ENCODE measurements at regions not wholly inside any gene's neighbourhood (a gene's known extent, or its start where the extent isn't known, plus 50 kb on each side); places are given as distances from the start of the nearest gene placed in this dataset.

DNA sequence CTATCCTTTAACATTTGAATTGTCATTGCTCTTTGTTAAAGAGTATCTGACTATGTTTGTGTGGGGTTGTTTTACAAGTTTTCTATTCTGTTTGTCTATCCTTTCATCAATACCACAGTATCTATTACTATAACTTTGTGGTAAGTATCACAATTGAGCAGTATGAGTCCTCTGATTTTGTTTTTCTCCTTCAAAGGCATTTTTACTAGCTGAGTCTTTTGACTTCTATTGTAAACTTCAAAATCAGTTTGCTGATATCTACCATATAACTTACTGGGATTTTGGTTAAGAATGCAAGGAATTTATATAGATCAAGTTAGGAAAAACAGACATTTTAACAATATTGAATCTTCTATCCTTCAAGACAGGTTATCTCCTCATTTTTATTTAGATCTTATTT lies 789.8 kb upstream of the PTPRD start:
- no peak for DNase-seq
- H3K9me3 ChIP-seq: no peaks in the 10 kb centered on the region
- intact Hi-C loops (cut with DNase I; ENCODE audit: low total_unique reads): no loop called here

DNA sequence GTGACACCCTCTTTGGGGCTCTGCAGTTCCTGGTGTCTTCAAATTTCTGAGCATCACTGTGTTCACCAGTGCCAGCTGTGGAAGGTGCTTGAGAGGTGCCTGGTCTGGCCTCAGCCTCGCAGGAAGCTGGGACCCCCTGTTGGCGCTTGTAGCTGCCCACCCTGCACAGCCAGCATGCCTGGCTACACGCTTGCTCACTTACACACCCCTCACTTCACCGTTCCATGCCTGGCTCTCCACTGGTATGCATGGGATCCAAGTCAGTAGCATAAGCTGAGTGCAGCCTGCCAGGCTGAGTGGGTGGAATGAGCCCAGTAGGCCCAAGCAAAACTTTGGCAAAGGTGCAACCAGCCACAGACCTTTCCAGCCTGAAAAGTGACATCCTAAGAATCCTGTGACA lies 801.4 kb upstream of the PTPRD start:
- DNase-seq: no peak
- H3K27me3 ChIP-seq: no peaks in the 10 kb centered on the region
- TF ChIP-seq, protein P1, sequence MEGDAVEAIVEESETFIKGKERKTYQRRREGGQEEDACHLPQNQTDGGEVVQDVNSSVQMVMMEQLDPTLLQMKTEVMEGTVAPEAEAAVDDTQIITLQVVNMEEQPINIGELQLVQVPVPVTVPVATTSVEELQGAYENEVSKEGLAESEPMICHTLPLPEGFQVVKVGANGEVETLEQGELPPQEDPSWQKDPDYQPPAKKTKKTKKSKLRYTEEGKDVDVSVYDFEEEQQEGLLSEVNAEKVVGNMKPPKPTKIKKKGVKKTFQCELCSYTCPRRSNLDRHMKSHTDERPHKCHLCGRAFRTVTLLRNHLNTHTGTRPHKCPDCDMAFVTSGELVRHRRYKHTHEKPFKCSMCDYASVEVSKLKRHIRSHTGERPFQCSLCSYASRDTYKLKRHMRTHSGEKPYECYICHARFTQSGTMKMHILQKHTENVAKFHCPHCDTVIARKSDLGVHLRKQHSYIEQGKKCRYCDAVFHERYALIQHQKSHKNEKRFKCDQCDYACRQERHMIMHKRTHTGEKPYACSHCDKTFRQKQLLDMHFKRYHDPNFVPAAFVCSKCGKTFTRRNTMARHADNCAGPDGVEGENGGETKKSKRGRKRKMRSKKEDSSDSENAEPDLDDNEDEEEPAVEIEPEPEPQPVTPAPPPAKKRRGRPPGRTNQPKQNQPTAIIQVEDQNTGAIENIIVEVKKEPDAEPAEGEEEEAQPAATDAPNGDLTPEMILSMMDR (IDR thresholded peaks at IDR 0.05): no peak
- TF ChIP-seq POLR2A (IDR thresholded peaks at IDR 0.05): no peak
- H3K4me3 ChIP-seq: no peak overlapping the region
- 94 to 98% methylated on average over 4 of the region's 4 CpGs for WGBS, 2 donors
- intact Hi-C loops (cut with DNase I; ENCODE audit: low total_unique reads): no loop called here
- no peaks in the 10 kb centered on the region for H3K4me1 ChIP-seq
- no peak overlapping the region for H3K27ac ChIP-seq
- H3K9me3 ChIP-seq: no peaks in the 10 kb centered on the region
- no peaks in the 10 kb centered on the region for H3K36me3 ChIP-seq (ENCODE audit: low read depth, missing control alignments)

More for the DNA sequence above, 789.8 kb upstream of the PTPRD start:
- Histone ChIP-seq H3K27me3 (no peaks in the 10 kb centered on the region), H3K4me1 (no peaks in the 10 kb centered on the region), H3K36me3 (ENCODE audit: low read depth, missing control alignments) (no peaks in the 10 kb centered on the region), H3K4me3 (no peak overlapping the region), H3K27ac (no peak overlapping the region)
- TF ChIP-seq, protein P1 (IDR thresholded peaks at IDR 0.05): no peak
- TF ChIP-seq POLR2A (IDR thresholded peaks at IDR 0.05): no peak

- no peak overlapping the region for H3K27ac ChIP-seq
- no peaks in the 10 kb centered on the region for H3K9me3 ChIP-seq
- no peaks in the 10 kb centered on the region for H3K4me1 ChIP-seq
- H3K36me3 ChIP-seq (ENCODE audit: low read depth, missing control alignments): no peaks in the 10 kb centered on the region
- intact Hi-C loops (cut with DNase I; ENCODE audit: low total_unique reads): no loop called here
- DNase-seq: no peak
- no peaks in the 10 kb centered on the region for H3K27me3 ChIP-seq
- no peak for TF ChIP-seq POLR2A (IDR thresholded peaks at IDR 0.05)
- TF ChIP-seq, protein P1 (IDR thresholded peaks at IDR 0.05): no peak
- WGBS, 2 donors: 68 to 70% methylated on average over 2 of the region's 2 CpGs
- H3K4me3 ChIP-seq: no peak overlapping the region
Observed at GRCh38 chr9:11417782-11418181, 805.0 kb upstream of the PTPRD start.

DNA sequence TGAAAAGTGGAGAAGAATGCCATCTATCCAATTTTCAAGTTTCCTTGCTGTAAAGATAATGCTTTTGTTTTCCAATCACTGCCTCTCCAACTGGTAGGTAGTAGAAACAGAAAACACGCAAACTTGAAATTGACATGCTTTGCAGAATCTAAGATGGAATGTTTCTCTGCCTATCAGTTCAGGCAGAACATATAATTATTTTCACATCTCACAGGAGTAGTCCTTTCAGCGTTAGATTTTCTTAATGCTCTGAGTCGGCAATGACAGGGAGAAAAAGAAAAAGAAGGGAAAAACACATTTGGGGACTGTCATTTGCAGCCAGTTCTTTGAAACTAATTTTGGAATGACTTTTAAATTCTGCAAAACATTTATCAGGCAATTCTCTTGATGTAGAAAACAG lies 818.7 kb upstream of the PTPRD start:
- intact Hi-C loops (cut with DNase I; ENCODE audit: low total_unique reads): no loop called here
- no peak for TF ChIP-seq POLR2A (IDR thresholded peaks at IDR 0.05)
- TF ChIP-seq, protein P1 (IDR thresholded peaks at IDR 0.05): no peak
- no peak overlapping the region for H3K4me3 ChIP-seq
- no peaks in the 10 kb centered on the region for H3K4me1 ChIP-seq
- no peak overlapping the region for H3K27ac ChIP-seq
- H3K27me3 ChIP-seq: no peaks in the 10 kb centered on the region
- 77 to 89% methylated on average over 3 of the region's 3 CpGs for WGBS, 2 donors
- no peak for DNase-seq
- no peaks in the 10 kb centered on the region for H3K36me3 ChIP-seq (ENCODE audit: low read depth, missing control alignments)
- no peaks in the 10 kb centered on the region for H3K9me3 ChIP-seq

DNA sequence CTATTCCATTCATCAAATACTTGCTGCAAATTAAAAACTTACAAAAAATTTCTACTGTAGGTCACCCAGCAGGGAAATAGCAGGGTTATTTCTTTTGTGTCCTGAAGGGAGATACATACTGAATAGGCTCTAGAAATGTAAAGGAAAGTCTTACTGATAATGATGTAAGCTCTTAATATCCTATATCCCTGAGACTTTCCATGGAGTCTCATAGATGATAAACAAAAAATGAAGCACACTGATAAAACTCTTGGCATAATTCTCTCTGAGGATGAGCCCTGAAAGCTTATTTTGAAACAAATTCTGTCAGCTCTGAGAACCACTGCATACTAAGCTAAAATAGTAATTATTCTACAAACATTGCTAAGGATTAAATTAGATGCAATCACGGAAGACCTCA lies 819.6 kb upstream of the PTPRD start:
- DNase-seq: no peak
- TF ChIP-seq, protein P1 (IDR thresholded peaks at IDR 0.05): no peak
- TF ChIP-seq POLR2A (IDR thresholded peaks at IDR 0.05): no peak
- no peak overlapping the region for H3K4me3 ChIP-seq
- H3K4me1 ChIP-seq: no peaks in the 10 kb centered on the region
- intact Hi-C loops (cut with DNase I; ENCODE audit: low total_unique reads): no loop called here
- H3K27me3 ChIP-seq: no peaks in the 10 kb centered on the region
- WGBS, 2 donors: 88 to 91% methylated on average over 1 of the region's 1 CpG
- no peaks in the 10 kb centered on the region for H3K36me3 ChIP-seq (ENCODE audit: low read depth, missing control alignments)
- no peak overlapping the region for H3K27ac ChIP-seq
- H3K9me3 ChIP-seq: no peaks in the 10 kb centered on the region
